H9 (cell line): ENCODE measurements at regions not wholly inside any gene's neighbourhood (a gene's known extent, or its start where the extent isn't known, plus 50 kb on each side); places are given as distances from the start of the nearest gene placed in this dataset.

Experiments used
- DNase-seq: peaks from one replicate; pipeline ENCODE4 v3.0.0-alpha.2; 2017
- H2AFZ ChIP-seq: one replicate; pipeline ENCODE4 v1.6.1; 2013; ENCODE audit warnings: mild to moderate bottlenecking, low read length, control low read depth, moderate library complexity
- H2AK5ac ChIP-seq: 2 replicates; pipeline ENCODE4 v1.6.1; 2013; ENCODE audit warnings: low read length, control low read depth, mixed read lengths; ENCODE audit not compliant: insufficient read length
- H2BK120ac ChIP-seq: one replicate; pipeline ENCODE4 v1.6.1; 2013; ENCODE audit warnings: low read depth, mild to moderate bottlenecking, low read length, control low read depth, inconsistent platforms; ENCODE audit not compliant: poor library complexity, severe bottlenecking
- H2BK12ac ChIP-seq: 2 replicates; pipeline ENCODE4 v1.6.1; 2013; ENCODE audit warnings: low read length, control low read depth, mixed read lengths, low read depth; ENCODE audit not compliant: insufficient read length
- H2BK15ac ChIP-seq: 2 replicates; pipeline ENCODE4 v1.6.1; 2013; ENCODE audit warnings: low read depth, low read length, control low read depth
- H2BK20ac ChIP-seq: one replicate; pipeline ENCODE4 v1.6.1; 2013; ENCODE audit warnings: low read depth, mild to moderate bottlenecking, low read length, control low read depth, inconsistent platforms; ENCODE audit not compliant: poor library complexity, severe bottlenecking
- H2BK5ac ChIP-seq: 2 replicates; pipeline ENCODE4 v1.6.1; 2013; ENCODE audit warnings: low read length, control low read depth, mixed read lengths; ENCODE audit not compliant: insufficient read length
- H3K14ac ChIP-seq: 2 replicates; pipeline ENCODE4 v1.6.1; 2013; ENCODE audit warnings: low read length, control low read depth; ENCODE audit not compliant: insufficient read depth
- H3K18ac ChIP-seq: 2 replicates; pipeline ENCODE4 v1.6.1; 2013; ENCODE audit warnings: low read depth, mild to moderate bottlenecking, mixed read lengths, low read length, control low read depth; ENCODE audit not compliant: insufficient read length
- H3K23ac ChIP-seq: 2 replicates; pipeline ENCODE4 v1.6.1; 2013; ENCODE audit warnings: low read length, control low read depth, mixed read lengths, low read depth; ENCODE audit not compliant: insufficient read length
- H3K23me2 ChIP-seq: 2 replicates; pipeline ENCODE4 v1.6.1; 2013; ENCODE audit warnings: low read depth, mild to moderate bottlenecking, mixed read lengths, low read length, control low read depth; ENCODE audit not compliant: insufficient read length, poor library complexity, severe bottlenecking
- H3K27ac ChIP-seq: 2 replicates; pipeline ENCODE4 v1.5.1; 2013; ENCODE audit warnings: low read length, control low read depth, mixed read lengths, low read depth; ENCODE audit not compliant: insufficient read length
- H3K27me3 ChIP-seq: 2 replicates; pipeline ENCODE4 v1.6.1; 2013; ENCODE audit warnings: low read length, control low read depth, inconsistent platforms; ENCODE audit not compliant: insufficient read depth
- H3K4ac ChIP-seq: 2 replicates; pipeline ENCODE4 v1.6.1; 2013; ENCODE audit warnings: low read depth, mild to moderate bottlenecking, control low read depth, inconsistent platforms, low read length, moderate library complexity
- H3K4me1 ChIP-seq: 2 replicates; pipeline ENCODE4 v1.6.1; 2013; ENCODE audit warnings: low read length, control low read depth, inconsistent platforms; ENCODE audit not compliant: insufficient read depth
- H3K4me2 ChIP-seq: 2 replicates; pipeline ENCODE4 v1.6.1; 2013; ENCODE audit warnings: low read length, control low read depth, mixed read lengths; ENCODE audit not compliant: insufficient read length, insufficient read depth
- H3K56ac ChIP-seq: 2 replicates; pipeline ENCODE4 v1.6.1; 2013; ENCODE audit warnings: low read depth, mild to moderate bottlenecking, mixed read lengths, low read length, control low read depth; ENCODE audit not compliant: insufficient read length
- H3K79me1 ChIP-seq: 2 replicates; pipeline ENCODE4 v1.6.1; 2013; ENCODE audit warnings: low read depth, mild to moderate bottlenecking, moderate library complexity, low read length, control low read depth, inconsistent platforms; ENCODE audit not compliant: insufficient read depth, poor library complexity, severe bottlenecking
- H3K79me2 ChIP-seq: 2 replicates; pipeline ENCODE4 v1.6.1; 2013; ENCODE audit warnings: low read length, control low read depth, inconsistent platforms; ENCODE audit not compliant: insufficient read depth
- H3K9ac ChIP-seq: 2 replicates; pipeline ENCODE4 v1.6.1; 2013; ENCODE audit warnings: low read length, control low read depth, mixed read lengths; ENCODE audit not compliant: insufficient read length; ENCODE audit errors: extremely low read depth
- H3K9me3 ChIP-seq: one replicate; pipeline ENCODE4 v1.6.1; 2013; ENCODE audit warnings: low read depth, low read length, inconsistent platforms; ENCODE audit not compliant: control insufficient read depth
- H3T11ph ChIP-seq: one replicate; pipeline ENCODE4 v1.6.1; 2013; ENCODE audit warnings: mild to moderate bottlenecking, low read length, control low read depth, inconsistent platforms
- H4K20me1 ChIP-seq: one replicate; pipeline ENCODE4 v1.6.1; 2013; ENCODE audit not compliant: control insufficient read depth, insufficient read length, insufficient read depth
- H4K5ac ChIP-seq: 2 replicates; pipeline ENCODE4 v1.6.1; 2013; ENCODE audit warnings: low read depth, mild to moderate bottlenecking, mixed read lengths, low read length, control low read depth; ENCODE audit not compliant: insufficient read length
- H4K8ac ChIP-seq: replicated peaks from 2 replicates; pipeline ENCODE4 v1.6.1; 2013; ENCODE audit warnings: low read length, control low read depth, mixed read lengths, low read depth; ENCODE audit not compliant: insufficient read length
- H4K91ac ChIP-seq: 2 replicates; pipeline ENCODE4 v1.6.1; 2013; ENCODE audit warnings: low read depth, mild to moderate bottlenecking, moderate library complexity, mixed read lengths, low read length, control low read depth; ENCODE audit not compliant: insufficient read length
- H3K27ac Mint-ChIP-seq, 3 experiments: 2 replicates in 2 of 3; 3 replicates in 1 of 3; pipeline ENCODE4 v1.8.0; 2020 to 2021; ENCODE audit warnings: mixed read lengths in 3 of 3, mild to moderate bottlenecking in 1 of 3, moderate library complexity in 1 of 3
- H3K27me3 Mint-ChIP-seq: 2 replicates; pipeline ENCODE4 v1.8.0; 2021; ENCODE audit warnings: low read depth, mild to moderate bottlenecking, moderate library complexity, mixed read lengths
- H3K36me3 Mint-ChIP-seq, 3 experiments: 2 replicates in 2 of 3; 3 replicates in 1 of 3; pipeline ENCODE4 v1.8.0; 2020 to 2021; ENCODE audit warnings: low read depth in 3 of 3, mixed read lengths in 3 of 3; ENCODE audit not compliant: insufficient read depth in 1 of 3
- H3K4me1 Mint-ChIP-seq, 2 experiments: 2 replicates each; pipeline ENCODE4 v1.8.0; 2020; ENCODE audit warnings: mixed read lengths in 2 of 2
- H3K4me3 Mint-ChIP-seq, 2 experiments: 2 replicates in 1 of 2; 3 replicates in 1 of 2; pipeline ENCODE4 v1.8.0; 2020 to 2021; ENCODE audit warnings: mild to moderate bottlenecking in 2 of 2, mixed read lengths in 2 of 2, moderate library complexity in 1 of 2
- H3K9me3 Mint-ChIP-seq, 2 experiments: 2 replicates in 1 of 2; 3 replicates in 1 of 2; pipeline ENCODE4 v1.8.0; 2020; ENCODE audit warnings: mild to moderate bottlenecking in 2 of 2, mixed read lengths in 2 of 2, moderate library complexity in 1 of 2
- CTCF ChIP-seq: fragments of 200-600 bp; sonication (generic); conservative IDR thresholded peaks from 3 replicates; pipeline ENCODE4 v1.8.0; 2021; ENCODE audit warnings: antibody characterized with exemption, mild to moderate bottlenecking
- WGBS: extraction: QIAGEN DNeasy Blood & Tissue Kit; methylation state at CpG from one replicate; pipeline ENCODE4 v1.1.7; 2013; ENCODE audit warnings: missing lambda C conversion rate, low lambda C conversion rate, mixed read lengths; ENCODE audit not compliant: insufficient read length; ENCODE audit errors: extremely low coverage; 5-methylcytosine and 5-hydroxymethylcytosine counted together

DNA sequence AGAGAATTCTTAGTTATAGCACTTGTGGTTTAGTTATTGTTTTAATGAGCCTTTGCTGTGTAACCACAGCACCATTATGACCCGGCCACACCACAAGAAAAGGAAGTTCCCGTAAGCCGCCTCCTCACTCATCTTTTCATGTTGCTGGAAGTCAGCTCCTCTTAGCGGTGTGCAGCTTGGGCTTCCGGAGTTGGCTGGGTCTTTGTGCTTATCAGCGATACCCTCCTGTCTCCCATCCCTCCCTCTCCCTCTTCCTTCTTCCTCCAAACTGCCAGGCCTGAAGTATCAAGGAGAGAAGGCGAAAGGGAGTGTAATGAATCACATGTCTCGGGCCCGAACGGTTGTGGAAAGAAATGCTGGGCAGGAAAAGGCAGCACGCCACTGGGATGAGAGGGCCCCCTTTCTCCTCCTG, 353.5 kb downstream of the MCTP2 start:
- Histone ChIP-seq H3K23me2 (no peaks in the 10 kb centered on the region), H2AFZ (no peak overlapping the region), H4K20me1 (no peaks in the 10 kb centered on the region), H3K4me2 (no peak overlapping the region), H2BK12ac (no peak overlapping the region), H3K23ac (no peak overlapping the region), H3K27me3 (no peaks in the 10 kb centered on the region; the same call in 1 of the 2 replicates), H2BK5ac (no peak overlapping the region), H3K4me1 (no peaks in the 10 kb centered on the region; the same call in 1 of the 2 replicates), H3K56ac (no peak overlapping the region), H3K79me1 (no peaks in the 10 kb centered on the region), H3K14ac (no peak overlapping the region), H2BK15ac (no peak overlapping the region), H4K8ac (no peak overlapping the region), H2AK5ac (no peak overlapping the region), H4K5ac (no peak overlapping the region), H3K79me2 (no peaks in the 10 kb centered on the region), H3K4ac (no peak overlapping the region), H3K9me3 (no peaks in the 10 kb centered on the region), H2BK120ac (no peak overlapping the region), H3K18ac (no peak overlapping the region), H3T11ph (no peak overlapping the region), H4K91ac (no peak overlapping the region), H2BK20ac (no peak overlapping the region), H3K27ac (no peak overlapping the region), H3K9ac (no peak overlapping the region)
- Mint-ChIP-seq H3K36me3 (no peaks in the 10 kb centered on the region), H3K4me1 (peaks cover 15 to 17% of the 10 kb centered on the region in 2 experiments), H3K4me3 (no peak overlapping the region), H3K27ac (peak overlapping the region in 1 of 3 experiments; percentile 59; a peak in 1 of 7 replicates), H3K27me3 (no peaks in the 10 kb centered on the region), H3K9me3 (no peaks in the 10 kb centered on the region)
- WGBS, result no CpG with 5 or more reads among the region's 11 CpGs
- no peak for DNase-seq
- TF ChIP-seq CTCF, result no peak
